RPMI7951 (cell line): ENCODE measurements at regions not wholly inside any gene's neighbourhood (a gene's known extent, or its start where the extent isn't known, plus 50 kb on each side); places are given as distances from the start of the nearest gene placed in this dataset.

ENCODE experiments used
- DNase-seq: peaks from one replicate; pipeline ENCODE4 v3.0.0-alpha.2; 2012; ENCODE audit warnings: low read depth

- no peak for DNase-seq
Measured at GRCh38 chr5:118778941-118779340, 209.4 kb downstream of the DTWD2 start.

GRCh38 chr5:118777189-118777736, 211.1 kb downstream of the DTWD2 start:
- no peak for DNase-seq

- DNase-seq: no peak
Measured at GRCh38 chr5:118776755-118777154, 211.6 kb downstream of the DTWD2 start.

GRCh38 chr5:118775790-118776499, 212.4 kb downstream of the DTWD2 start:
- no peak for DNase-seq

GRCh38 chr5:118768607-118769175, 219.7 kb downstream of the DTWD2 start:
- no peak for DNase-seq

GRCh38 chr5:118762291-118762690, 226.1 kb downstream of the DTWD2 start:
- no peak for DNase-seq

- no peak for DNase-seq
Measured at GRCh38 chr5:118761814-118762213, 226.5 kb downstream of the DTWD2 start.

- DNase-seq: no peak
Measured at GRCh38 chr5:118752969-118753368, 235.4 kb downstream of the DTWD2 start.

- no peak for DNase-seq
Measured at GRCh38 chr5:118736396-118736795, 252.0 kb downstream of the DTWD2 start.

- DNase-seq: no peak
Measured at GRCh38 chr5:118733394-118733793, 255.0 kb downstream of the DTWD2 start.

- no peak for DNase-seq
Measured at GRCh38 chr5:118728191-118728590, 260.2 kb downstream of the DTWD2 start.

- DNase-seq: no peak
Measured at GRCh38 chr5:118726891-118727290, 261.5 kb downstream of the DTWD2 start.

- DNase-seq: no peak
Measured at GRCh38 chr5:118723021-118723338, 265.4 kb downstream of the DTWD2 start.

- no peak for DNase-seq
Measured at GRCh38 chr5:118722122-118723020, 266.0 kb downstream of the DTWD2 start.

GRCh38 chr5:118711727-118712126, 276.6 kb downstream of the DTWD2 start:
- DNase-seq: no peak

GRCh38 chr5:118705959-118706667, 282.2 kb downstream of the DTWD2 start:
- no peak for DNase-seq

GRCh38 chr5:118703241-118703640, 285.1 kb downstream of the DTWD2 start:
- no peak for DNase-seq

- no peak for DNase-seq
Measured at GRCh38 chr5:118701791-118702190, 286.6 kb downstream of the DTWD2 start.

- no peak for DNase-seq
Measured at GRCh38 chr5:118700510-118700909, 287.8 kb downstream of the DTWD2 start.

- DNase-seq: no peak
Measured at GRCh38 chr5:118698774-118699173, 289.6 kb downstream of the DTWD2 start.

GRCh38 chr5:118696076-118696475, 292.3 kb downstream of the DTWD2 start:
- no peak for DNase-seq

- DNase-seq: peak; percentile 15
Measured at GRCh38 chr5:118692811-118693342, 295.5 kb downstream of the DTWD2 start.
